OCI-LY7 (cell line): ENCODE measurements at regions not wholly inside any gene's neighbourhood (a gene's known extent, or its start where the extent isn't known, plus 50 kb on each side); places are given as distances from the start of the nearest gene placed in this dataset.

Source experiments
- EZH2phosphoT487 ChIP-seq: fragments of 200-600 bp; sonication (generic); IDR thresholded peaks from 2 replicates; pipeline ENCODE4 v1.6.1; 2018; ENCODE audit warnings: low read depth, borderline replicate concordance, mild to moderate bottlenecking, mixed run types, antibody characterized with exemption, low read length, moderate library complexity, mixed read lengths
- TF ChIP-seq, protein P1 (sequence below): fragments of 200-600 bp; sonication (generic); conservative IDR thresholded peaks from 2 replicates; pipeline ENCODE4 v1.5.1; 2014; ENCODE audit warnings: mild to moderate bottlenecking, antibody characterized with exemption, low read length, moderate library complexity, mixed read lengths

GRCh38 chr11:15810525-15810924 is 545.8 kb downstream of the SOX6 start:
- TF ChIP-seq EZH2phosphoT487: no peak
- TF ChIP-seq, protein P1, sequence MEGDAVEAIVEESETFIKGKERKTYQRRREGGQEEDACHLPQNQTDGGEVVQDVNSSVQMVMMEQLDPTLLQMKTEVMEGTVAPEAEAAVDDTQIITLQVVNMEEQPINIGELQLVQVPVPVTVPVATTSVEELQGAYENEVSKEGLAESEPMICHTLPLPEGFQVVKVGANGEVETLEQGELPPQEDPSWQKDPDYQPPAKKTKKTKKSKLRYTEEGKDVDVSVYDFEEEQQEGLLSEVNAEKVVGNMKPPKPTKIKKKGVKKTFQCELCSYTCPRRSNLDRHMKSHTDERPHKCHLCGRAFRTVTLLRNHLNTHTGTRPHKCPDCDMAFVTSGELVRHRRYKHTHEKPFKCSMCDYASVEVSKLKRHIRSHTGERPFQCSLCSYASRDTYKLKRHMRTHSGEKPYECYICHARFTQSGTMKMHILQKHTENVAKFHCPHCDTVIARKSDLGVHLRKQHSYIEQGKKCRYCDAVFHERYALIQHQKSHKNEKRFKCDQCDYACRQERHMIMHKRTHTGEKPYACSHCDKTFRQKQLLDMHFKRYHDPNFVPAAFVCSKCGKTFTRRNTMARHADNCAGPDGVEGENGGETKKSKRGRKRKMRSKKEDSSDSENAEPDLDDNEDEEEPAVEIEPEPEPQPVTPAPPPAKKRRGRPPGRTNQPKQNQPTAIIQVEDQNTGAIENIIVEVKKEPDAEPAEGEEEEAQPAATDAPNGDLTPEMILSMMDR: no peak
